ENCODE measurements at regions not wholly inside any gene's neighbourhood (a gene's known extent, or its start where the extent isn't known, plus 50 kb on each side); places are given as distances from the start of the nearest gene placed in this dataset.

GRCh38 chr10:83432261-83433045, 706.9 kb upstream of the GHITM start:
- intact Hi-C loops (cut with micrococcal nuclease) = no loop called here
- Histone ChIP-seq H3K4me3 (replicated peaks in 1 of 2; ENCODE audit: low read depth in 1 of 2, low read length in 2 of 2) (no peak overlapping the region), H3K79me2 (ENCODE audit: insufficient read depth, low read length) (no peaks in the 10 kb centered on the region), H3K27ac (ENCODE audit: low read depth, low read length) (no peak overlapping the region), H3K4me2 (ENCODE audit: low read length) (no peak overlapping the region), H3K4me1 (ENCODE audit: control insufficient read depth in 1 of 2, insufficient read depth in 2 of 2, low read length in 2 of 2) (no peaks in the 10 kb centered on the region), H3K9me2 (ENCODE audit: insufficient read depth) (no peaks in the 10 kb centered on the region), H3K9me3 (ENCODE audit: control insufficient read depth in 1 of 2, insufficient read depth in 1 of 2, low read depth in 1 of 2, low read length in 2 of 2) (peaks cover 3 to 11% of the 10 kb centered on the region in 2 experiments; a peak in 2 of 4 replicates), H3K9ac (ENCODE audit: low read length) (no peak overlapping the region), H3K36me3 (ENCODE audit: control insufficient read depth in 1 of 2, insufficient read depth in 2 of 2, low read length in 2 of 2) (no peaks in the 10 kb centered on the region), H4K20me1 (ENCODE audit: insufficient read depth) (no peaks in the 10 kb centered on the region), H3K27me3 (ENCODE audit: insufficient read depth, low read length) (no peaks in the 10 kb centered on the region), H2AFZ (ENCODE audit: low read depth, low read length, poor library complexity, severe bottlenecking) (no peak overlapping the region)
- DNase-seq (ENCODE audit: low read depth, low spot score) = no peak
- ATAC-seq = no peak
- TF ChIP-seq CTCF (IDR thresholded peaks at IDR 0.05 in 2 of 3, conservative IDR thresholded peaks at IDR 0.05 in 1 of 3; ENCODE audit: borderline replicate concordance in 1 of 3, insufficient read depth in 1 of 3, low read depth in 2 of 3, low read length in 2 of 3) (no peak), MAX (IDR thresholded peaks at IDR 0.05) (no peak), JUND (IDR thresholded peaks at IDR 0.05) (no peak), TCF7L2 (IDR thresholded peaks at IDR 0.05; ENCODE audit: borderline replicate concordance, extremely low read depth, insufficient read depth, insufficient read length) (no peak), EZH2 (IDR thresholded peaks at IDR 0.05) (no peak), CBX3 (IDR thresholded peaks at IDR 0.05; ENCODE audit: low read depth) (no peak), EGR1 (IDR thresholded peaks at IDR 0.05; ENCODE audit: low read depth) (no peak), POLR2AphosphoS5 (IDR thresholded peaks at IDR 0.05; ENCODE audit: low read depth, low read length) (no peak), ELF1 (IDR thresholded peaks at IDR 0.05; ENCODE audit: borderline replicate concordance, low read depth) (no peak), EZH2phosphoT487 (IDR thresholded peaks at IDR 0.05; ENCODE audit: borderline replicate concordance) (no peak), POLR2A (IDR thresholded peaks at IDR 0.05; ENCODE audit: borderline replicate concordance, extremely low read depth, insufficient read depth, insufficient read length) (no peak), SP1 (IDR thresholded peaks at IDR 0.05; ENCODE audit: low read depth) (no peak), ZBTB33 (IDR thresholded peaks at IDR 0.05; ENCODE audit: extremely low read depth, insufficient replicate concordance, low read length) (no peak), CEBPB (IDR thresholded peaks at IDR 0.05; ENCODE audit: low read depth) (no peak), RAD21 (IDR thresholded peaks at IDR 0.05; ENCODE audit: low read depth) (no peak), YY1 (IDR thresholded peaks at IDR 0.05; ENCODE audit: extremely low read depth, insufficient replicate concordance, low read depth, low read length) (no peak), ZFX (IDR thresholded peaks at IDR 0.05) (no peak)
- TF ChIP-seq, protein P1, sequence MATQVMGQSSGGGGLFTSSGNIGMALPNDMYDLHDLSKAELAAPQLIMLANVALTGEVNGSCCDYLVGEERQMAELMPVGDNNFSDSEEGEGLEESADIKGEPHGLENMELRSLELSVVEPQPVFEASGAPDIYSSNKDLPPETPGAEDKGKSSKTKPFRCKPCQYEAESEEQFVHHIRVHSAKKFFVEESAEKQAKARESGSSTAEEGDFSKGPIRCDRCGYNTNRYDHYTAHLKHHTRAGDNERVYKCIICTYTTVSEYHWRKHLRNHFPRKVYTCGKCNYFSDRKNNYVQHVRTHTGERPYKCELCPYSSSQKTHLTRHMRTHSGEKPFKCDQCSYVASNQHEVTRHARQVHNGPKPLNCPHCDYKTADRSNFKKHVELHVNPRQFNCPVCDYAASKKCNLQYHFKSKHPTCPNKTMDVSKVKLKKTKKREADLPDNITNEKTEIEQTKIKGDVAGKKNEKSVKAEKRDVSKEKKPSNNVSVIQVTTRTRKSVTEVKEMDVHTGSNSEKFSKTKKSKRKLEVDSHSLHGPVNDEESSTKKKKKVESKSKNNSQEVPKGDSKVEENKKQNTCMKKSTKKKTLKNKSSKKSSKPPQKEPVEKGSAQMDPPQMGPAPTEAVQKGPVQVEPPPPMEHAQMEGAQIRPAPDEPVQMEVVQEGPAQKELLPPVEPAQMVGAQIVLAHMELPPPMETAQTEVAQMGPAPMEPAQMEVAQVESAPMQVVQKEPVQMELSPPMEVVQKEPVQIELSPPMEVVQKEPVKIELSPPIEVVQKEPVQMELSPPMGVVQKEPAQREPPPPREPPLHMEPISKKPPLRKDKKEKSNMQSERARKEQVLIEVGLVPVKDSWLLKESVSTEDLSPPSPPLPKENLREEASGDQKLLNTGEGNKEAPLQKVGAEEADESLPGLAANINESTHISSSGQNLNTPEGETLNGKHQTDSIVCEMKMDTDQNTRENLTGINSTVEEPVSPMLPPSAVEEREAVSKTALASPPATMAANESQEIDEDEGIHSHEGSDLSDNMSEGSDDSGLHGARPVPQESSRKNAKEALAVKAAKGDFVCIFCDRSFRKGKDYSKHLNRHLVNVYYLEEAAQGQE (IDR thresholded peaks at IDR 0.05; ENCODE audit: low read depth) = no peak
- TF ChIP-seq, protein P2, sequence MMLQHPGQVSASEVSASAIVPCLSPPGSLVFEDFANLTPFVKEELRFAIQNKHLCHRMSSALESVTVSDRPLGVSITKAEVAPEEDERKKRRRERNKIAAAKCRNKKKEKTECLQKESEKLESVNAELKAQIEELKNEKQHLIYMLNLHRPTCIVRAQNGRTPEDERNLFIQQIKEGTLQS (IDR thresholded peaks at IDR 0.05) = no peak
- POLR2A ChIA-PET = no interaction called here
- no TSS peak for BruUV-seq (replicated peaks)
- RAD21 ChIA-PET (ENCODE audit: low non-redundant PET in 1 of 2, low total read pairs in 2 of 2, uncharacterized antibody in 2 of 2, unreplicated experiment in 2 of 2) = no interaction called here
- CTCF ChIA-PET = no interaction called here

All from HCT116 (cell line).